ENCODE measurements at regions not wholly inside any gene's neighbourhood (a gene's known extent, or its start where the extent isn't known, plus 50 kb on each side); places are given as distances from the start of the nearest gene placed in this dataset.

- TF ChIP-seq CTCF (conservative IDR thresholded peaks at IDR 0.05 in 1 of 2, IDR thresholded peaks at IDR 0.05 in 1 of 2; ENCODE audit: low read depth in 1 of 2, low read length in 2 of 2), result no peak
- TF ChIP-seq EZH2 (IDR thresholded peaks at IDR 0.05; ENCODE audit: low read length, missing control alignments), result no peak
Measured at GRCh38 chr1:218895064-218895587, 278.6 kb upstream of the LYPLAL1 start.
